Fibroblast of gingiva (primary cell): ENCODE measurements at regions not wholly inside any gene's neighbourhood (a gene's known extent, or its start where the extent isn't known, plus 50 kb on each side); places are given as distances from the start of the nearest gene placed in this dataset.
"Not testable (repeated sequence)": the region's sequence is repeated elsewhere in the genome, so short reads cannot be mapped to it uniquely, and the experiment has no call there.

Experiments used
- DNase-seq: peaks from one replicate; pipeline ENCODE4 v3.0.0-alpha.2; 2011; ENCODE audit warnings: low read depth

GRCh38 chr9:90979639-90980038, 178.0 kb downstream of the SYK start:
- no peak for DNase-seq

GRCh38 chr9:90981726-90982125, 180.1 kb downstream of the SYK start:
- DNase-seq: no peak

- no peak for DNase-seq
These were observed 181.8 kb downstream of the SYK start for GRCh38 chr9:90983394-90983793.

GRCh38 chr9:90985631-90986030, 184.0 kb downstream of the SYK start:
- no peak for DNase-seq

- DNase-seq: no peak
These were observed 184.5 kb downstream of the SYK start for GRCh38 chr9:90986161-90986560.

GRCh38 chr9:90987566-90987965, 185.9 kb downstream of the SYK start:
- no peak for DNase-seq

GRCh38 chr9:90988318-90988717, 186.7 kb downstream of the SYK start:
- no peak for DNase-seq

- DNase-seq: no peak
These were observed 190.3 kb downstream of the SYK start for GRCh38 chr9:90991953-90992352.

- DNase-seq: peak; percentile 71
These were observed 193.9 kb downstream of the SYK start for GRCh38 chr9:90995516-90995915.

GRCh38 chr9:90996154-90997065, 194.8 kb downstream of the SYK start:
- DNase-seq: no peak

GRCh38 chr9:90998573-90998972, 197.0 kb downstream of the SYK start:
- no peak for DNase-seq

- peak; percentile 30 for DNase-seq
These were observed 198.1 kb downstream of the SYK start for GRCh38 chr9:90999425-91000397.

GRCh38 chr9:91001146-91001611, 199.6 kb downstream of the SYK start:
- DNase-seq: peak; percentile 38

- DNase-seq: no peak
These were observed 202.9 kb downstream of the SYK start for GRCh38 chr9:91004484-91004883.

- DNase-seq: no peak
These were observed 203.4 kb downstream of the SYK start for GRCh38 chr9:91004992-91005391.

- DNase-seq: no peak
These were observed 204.4 kb downstream of the SYK start for GRCh38 chr9:91006046-91006445.

GRCh38 chr9:91008568-91008967, 206.9 kb downstream of the SYK start:
- DNase-seq: no peak

- DNase-seq: no peak
These were observed 210.3 kb downstream of the SYK start for GRCh38 chr9:91011891-91012290.

- no peak for DNase-seq
These were observed 211.6 kb downstream of the SYK start for GRCh38 chr9:91012933-91013841.

GRCh38 chr9:91017245-91017644, 215.6 kb downstream of the SYK start:
- no peak for DNase-seq

GRCh38 chr9:91019871-91020270, 218.3 kb downstream of the SYK start:
- DNase-seq: not testable (repeated sequence)

- DNase-seq: not testable (repeated sequence)
These were observed 220.0 kb downstream of the SYK start for GRCh38 chr9:91021656-91022055.
